ENCODE measurements at regions not wholly inside any gene's neighbourhood (a gene's known extent, or its start where the extent isn't known, plus 50 kb on each side); places are given as distances from the start of the nearest gene placed in this dataset.

GRCh38 chr5:72667708-72668107 lies 148.8 kb upstream of the TNPO1 start:
- H3K4me3 ChIP-seq (ENCODE audit: low read depth, low read length): no peak overlapping the region
- no peak for DNase-seq (ENCODE audit: low read depth)
- no peak for TF ChIP-seq MYC (IDR thresholded peaks at IDR 0.05; ENCODE audit: low read depth, low read length)
- no peak for TF ChIP-seq MAX (IDR thresholded peaks at IDR 0.05; ENCODE audit: low read depth, low read length)
- no peak for TF ChIP-seq CTCF (IDR thresholded peaks at IDR 0.05; ENCODE audit: low read depth, low read length)
- no peak for TF ChIP-seq POLR2A (IDR thresholded peaks at IDR 0.05; ENCODE audit: extremely low read depth, insufficient read length)

GRCh38 chr5:72662936-72663335 lies 153.5 kb upstream of the TNPO1 start:
- TF ChIP-seq MYC (IDR thresholded peaks at IDR 0.05; ENCODE audit: low read depth, low read length): no peak
- no peak for TF ChIP-seq POLR2A (IDR thresholded peaks at IDR 0.05; ENCODE audit: extremely low read depth, insufficient read length)
- no peak for TF ChIP-seq MAX (IDR thresholded peaks at IDR 0.05; ENCODE audit: low read depth, low read length)
- no peak for TF ChIP-seq CTCF (IDR thresholded peaks at IDR 0.05; ENCODE audit: low read depth, low read length)
- no peak overlapping the region for H3K4me3 ChIP-seq (ENCODE audit: low read depth, low read length)
- DNase-seq (ENCODE audit: low read depth): no peak

- DNase-seq (ENCODE audit: low read depth): no peak
- no peak overlapping the region for H3K4me3 ChIP-seq (ENCODE audit: low read depth, low read length)
- TF ChIP-seq POLR2A (IDR thresholded peaks at IDR 0.05; ENCODE audit: extremely low read depth, insufficient read length) (no peak), MYC (IDR thresholded peaks at IDR 0.05; ENCODE audit: low read depth, low read length) (no peak), CTCF (IDR thresholded peaks at IDR 0.05; ENCODE audit: low read depth, low read length) (no peak), MAX (IDR thresholded peaks at IDR 0.05; ENCODE audit: low read depth, low read length) (no peak)
These were observed 154.2 kb upstream of the TNPO1 start for GRCh38 chr5:72662305-72662704.

- no peak for DNase-seq (ENCODE audit: low read depth)
- TF ChIP-seq POLR2A (IDR thresholded peaks at IDR 0.05; ENCODE audit: extremely low read depth, insufficient read length) (no peak), MAX (IDR thresholded peaks at IDR 0.05; ENCODE audit: low read depth, low read length) (no peak), CTCF (IDR thresholded peaks at IDR 0.05; ENCODE audit: low read depth, low read length) (no peak), MYC (IDR thresholded peaks at IDR 0.05; ENCODE audit: low read depth, low read length) (no peak)
- H3K4me3 ChIP-seq (ENCODE audit: low read depth, low read length): no peak overlapping the region
These were observed 154.2 kb upstream of the ZNF366 start for GRCh38 chr5:72661405-72661804.

GRCh38 chr5:72659726-72660125 lies 152.5 kb upstream of the ZNF366 start:
- no peak for TF ChIP-seq POLR2A (IDR thresholded peaks at IDR 0.05; ENCODE audit: extremely low read depth, insufficient read length)
- TF ChIP-seq MYC (IDR thresholded peaks at IDR 0.05; ENCODE audit: low read depth, low read length): no peak
- TF ChIP-seq MAX (IDR thresholded peaks at IDR 0.05; ENCODE audit: low read depth, low read length): no peak
- no peak for TF ChIP-seq CTCF (IDR thresholded peaks at IDR 0.05; ENCODE audit: low read depth, low read length)
- no peak for DNase-seq (ENCODE audit: low read depth)
- H3K4me3 ChIP-seq (ENCODE audit: low read depth, low read length): no peak overlapping the region
